Calu3 (cell line): ENCODE measurements at regions not wholly inside any gene's neighbourhood (a gene's known extent, or its start where the extent isn't known, plus 50 kb on each side); places are given as distances from the start of the nearest gene placed in this dataset.

Experiments used
- BruUV-seq: library from RNA; stranded (reverse); fragments of 400-500 nt; replicated peaks from 2 replicates; lab custom pipeline; 2021; lab: Mats Ljungman, UMichigan
- CTCF ChIA-PET: fragments of 300-600 bp; sonication (Branson Sonifier 250); formaldehyde crosslinking; loops from one replicate; lab custom pipeline; 2022; ENCODE audit warnings: antibody characterized with exemption; lab: Charles Lee
- DNase-seq: peaks from one replicate; pipeline ENCODE4 v3.0.0; 2022
- H3K27ac Mint-ChIP-seq: one replicate; pipeline ENCODE4 v1.8.0; 2022; ENCODE audit warnings: mixed read lengths; ENCODE audit not compliant: unreplicated experiment
- H3K27me3 Mint-ChIP-seq: one replicate; pipeline ENCODE4 v1.8.0; 2022; ENCODE audit warnings: mixed read lengths; ENCODE audit not compliant: unreplicated experiment
- H3K36me3 Mint-ChIP-seq: one replicate; pipeline ENCODE4 v1.8.0; 2022; ENCODE audit warnings: mild to moderate bottlenecking, moderate library complexity, mixed read lengths; ENCODE audit not compliant: insufficient read depth, unreplicated experiment
- H3K4me1 Mint-ChIP-seq: one replicate; pipeline ENCODE4 v1.8.0; 2022; ENCODE audit warnings: mild to moderate bottlenecking, low read depth, mixed read lengths; ENCODE audit not compliant: unreplicated experiment
- H3K4me3 Mint-ChIP-seq: one replicate; pipeline ENCODE4 v1.8.0; 2022; ENCODE audit warnings: mild to moderate bottlenecking, low read depth, moderate library complexity, mixed read lengths; ENCODE audit not compliant: unreplicated experiment
- H3K9me3 Mint-ChIP-seq: one replicate; pipeline ENCODE4 v1.8.0; 2022; ENCODE audit warnings: low read depth, mixed read lengths; ENCODE audit not compliant: unreplicated experiment
- intact Hi-C: fragments of 100-400 bp; cut with micrococcal nuclease; formaldehyde crosslinking; loops from one replicate; pipeline ENCODE4 v1.10.0; 2022; ENCODE audit not compliant: unreplicated experiment
- TF ChIP-seq, protein P1 (sequence below): fragments of 200-600 bp; IDR thresholded peaks from one replicate; pipeline ENCODE4 v1.8.0; 2022; ENCODE audit warnings: antibody characterized with exemption; ENCODE audit not compliant: unreplicated experiment

DNA sequence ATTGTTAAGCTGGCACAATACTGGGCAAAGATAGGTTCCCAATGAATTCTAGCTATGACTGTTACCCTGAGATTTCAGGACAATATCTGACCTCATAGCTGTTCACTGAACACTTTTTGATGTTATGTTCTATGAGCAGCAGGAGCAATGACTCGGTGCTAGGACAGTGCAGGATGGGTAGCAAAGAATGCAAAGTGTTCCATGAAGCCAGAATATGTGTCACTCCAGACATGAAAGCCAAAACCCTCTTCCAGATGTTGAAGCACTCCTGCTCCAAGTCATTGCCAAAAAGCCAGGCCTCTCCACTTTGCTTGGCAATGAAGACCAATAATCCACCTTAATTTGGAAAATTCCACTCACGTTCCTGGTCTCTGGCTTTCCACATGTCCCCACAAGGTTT, 300.9 kb upstream of the CPEB2 start:
- Mint-ChIP-seq H3K27me3 (no peaks in the 10 kb centered on the region), H3K27ac (no peak overlapping the region), H3K9me3 (no peaks in the 10 kb centered on the region), H3K4me1 (no peaks in the 10 kb centered on the region), H3K4me3 (no peak overlapping the region), H3K36me3 (no peaks in the 10 kb centered on the region)
- intact Hi-C loops: no loop called here
- no peak for DNase-seq
- CTCF ChIA-PET: interaction anchor here (0.8 kb wide), 1 partner anchor 9 kb away, joined by 3 read pairs; no protein-coding TSS in a partner anchor
- TF ChIP-seq, protein P1, sequence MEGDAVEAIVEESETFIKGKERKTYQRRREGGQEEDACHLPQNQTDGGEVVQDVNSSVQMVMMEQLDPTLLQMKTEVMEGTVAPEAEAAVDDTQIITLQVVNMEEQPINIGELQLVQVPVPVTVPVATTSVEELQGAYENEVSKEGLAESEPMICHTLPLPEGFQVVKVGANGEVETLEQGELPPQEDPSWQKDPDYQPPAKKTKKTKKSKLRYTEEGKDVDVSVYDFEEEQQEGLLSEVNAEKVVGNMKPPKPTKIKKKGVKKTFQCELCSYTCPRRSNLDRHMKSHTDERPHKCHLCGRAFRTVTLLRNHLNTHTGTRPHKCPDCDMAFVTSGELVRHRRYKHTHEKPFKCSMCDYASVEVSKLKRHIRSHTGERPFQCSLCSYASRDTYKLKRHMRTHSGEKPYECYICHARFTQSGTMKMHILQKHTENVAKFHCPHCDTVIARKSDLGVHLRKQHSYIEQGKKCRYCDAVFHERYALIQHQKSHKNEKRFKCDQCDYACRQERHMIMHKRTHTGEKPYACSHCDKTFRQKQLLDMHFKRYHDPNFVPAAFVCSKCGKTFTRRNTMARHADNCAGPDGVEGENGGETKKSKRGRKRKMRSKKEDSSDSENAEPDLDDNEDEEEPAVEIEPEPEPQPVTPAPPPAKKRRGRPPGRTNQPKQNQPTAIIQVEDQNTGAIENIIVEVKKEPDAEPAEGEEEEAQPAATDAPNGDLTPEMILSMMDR: no peak
- no TSS peak for BruUV-seq

DNA sequence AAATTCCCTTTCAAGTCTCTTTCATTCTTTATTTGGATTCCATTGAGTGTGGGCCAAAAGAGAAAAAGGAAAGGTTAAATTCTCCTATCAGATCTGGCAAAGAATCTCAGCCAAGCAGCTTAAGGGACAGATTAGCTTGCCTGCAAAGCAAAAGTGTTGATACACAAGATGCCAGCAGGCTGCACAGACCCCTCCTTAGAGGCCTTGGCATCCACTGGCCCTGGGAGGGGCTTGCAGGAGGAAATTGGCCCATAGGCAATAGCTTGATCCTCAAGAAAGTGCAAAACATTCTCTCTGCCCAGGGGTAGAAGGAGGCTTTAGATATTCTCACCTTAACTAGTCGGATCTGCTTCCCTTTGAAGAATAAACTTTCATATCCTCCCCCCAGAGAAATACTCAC, 300.4 kb upstream of the CPEB2 start:
- no peak overlapping the region for H3K27ac Mint-ChIP-seq
- H3K9me3 Mint-ChIP-seq: no peaks in the 10 kb centered on the region
- no peaks in the 10 kb centered on the region for H3K36me3 Mint-ChIP-seq
- TF ChIP-seq, protein P1: no peak
- no TSS peak for BruUV-seq
- H3K27me3 Mint-ChIP-seq: no peaks in the 10 kb centered on the region
- no peak for DNase-seq
- intact Hi-C loops: no loop called here
- no peak overlapping the region for H3K4me3 Mint-ChIP-seq
- CTCF ChIA-PET: interaction anchor here (0.8 kb wide), 1 partner anchor 8 kb away, joined by 3 read pairs; no protein-coding TSS in a partner anchor
- no peaks in the 10 kb centered on the region for H3K4me1 Mint-ChIP-seq

DNA sequence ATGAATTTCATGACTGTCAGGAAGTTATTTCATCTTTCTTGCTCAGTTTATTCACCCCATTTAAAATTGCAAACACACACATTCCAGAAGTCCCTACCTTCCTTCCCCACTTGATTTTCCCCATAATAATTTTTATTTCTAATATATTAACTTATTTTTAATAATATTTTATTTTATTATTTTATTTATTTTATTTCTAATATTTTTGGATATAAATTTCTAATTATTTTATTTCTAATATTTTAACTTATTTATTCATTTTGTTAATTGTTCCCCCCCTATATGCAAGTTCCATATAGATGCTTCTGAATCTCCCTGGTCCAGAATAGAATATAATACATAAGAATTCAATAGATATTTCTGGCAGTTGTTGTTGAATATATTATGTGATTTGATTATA, 293.7 kb upstream of the CPEB2 start:
- no peak overlapping the region for H3K4me3 Mint-ChIP-seq
- no peaks in the 10 kb centered on the region for H3K4me1 Mint-ChIP-seq
- no peaks in the 10 kb centered on the region for H3K27me3 Mint-ChIP-seq
- no TSS peak for BruUV-seq
- H3K27ac Mint-ChIP-seq: no peak overlapping the region
- H3K9me3 Mint-ChIP-seq: no peaks in the 10 kb centered on the region
- intact Hi-C loops: no loop called here
- TF ChIP-seq, protein P1: no peak
- CTCF ChIA-PET: no interaction called here
- DNase-seq: no peak
- H3K36me3 Mint-ChIP-seq: no peaks in the 10 kb centered on the region

DNA sequence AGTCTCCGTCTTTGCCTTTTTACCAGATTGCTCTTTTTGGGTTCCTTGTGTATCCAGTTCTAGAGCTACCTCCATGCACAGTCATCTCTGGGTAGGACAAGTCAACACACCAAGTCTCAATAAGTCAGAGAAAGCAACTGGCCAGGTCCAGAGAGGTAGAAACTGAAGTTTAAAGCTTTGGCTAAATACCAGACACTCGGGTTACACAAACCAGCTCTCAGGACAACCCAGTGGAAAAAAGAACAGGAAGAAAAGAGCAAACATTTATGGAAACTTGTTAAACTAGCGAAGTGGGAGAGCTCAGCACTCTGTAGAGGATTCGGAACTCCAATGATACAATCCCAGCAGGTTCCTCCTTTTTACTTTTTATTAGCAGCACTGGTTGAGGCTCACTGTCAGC, 291.0 kb upstream of the CPEB2 start:
- H3K4me3 Mint-ChIP-seq: no peak overlapping the region

More for the DNA sequence above, 291.0 kb upstream of the CPEB2 start:
- H3K27me3 Mint-ChIP-seq: no peaks in the 10 kb centered on the region
- H3K36me3 Mint-ChIP-seq: no peaks in the 10 kb centered on the region
- BruUV-seq: no TSS peak
- no peaks in the 10 kb centered on the region for H3K4me1 Mint-ChIP-seq
- CTCF ChIA-PET: no interaction called here
- DNase-seq: no peak
- intact Hi-C loops: loop anchor here (10.0 kb wide), 1 partner anchor 1056 kb away; no protein-coding TSS in a partner anchor
- no peak overlapping the region for H3K27ac Mint-ChIP-seq
- TF ChIP-seq, protein P1: no peak
- no peaks in the 10 kb centered on the region for H3K9me3 Mint-ChIP-seq
